ENCODE measurements at regions not wholly inside any gene's neighbourhood (a gene's known extent, or its start where the extent isn't known, plus 50 kb on each side); places are given as distances from the start of the nearest gene placed in this dataset.
"Not testable (repeated sequence)": the region's sequence is repeated elsewhere in the genome, so short reads cannot be mapped to it uniquely, and the experiment has no call there.

DNA sequence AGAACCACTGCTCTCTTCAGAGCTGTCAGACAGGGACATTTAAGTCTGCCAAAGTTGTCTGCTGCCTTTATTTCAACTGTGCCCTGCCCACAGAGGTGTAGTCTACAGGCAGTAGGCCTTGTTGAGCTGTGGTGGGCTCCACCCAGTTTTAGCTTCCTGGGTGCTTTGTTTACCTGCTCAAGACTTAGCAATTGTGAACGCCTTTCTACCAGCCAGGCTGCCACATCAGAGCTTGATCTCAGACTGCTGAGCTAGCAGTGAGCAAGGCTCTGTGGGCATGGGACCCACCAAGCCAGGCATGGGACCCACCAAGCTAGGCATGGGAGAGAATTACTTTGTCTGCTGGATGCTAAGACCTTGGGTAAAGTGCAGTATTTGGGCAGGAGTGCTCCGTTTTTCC, 351.8 kb downstream of the CDY1 start:
- not testable (repeated sequence) for H3K9me3 Mint-ChIP-seq; H3K4me1 Mint-ChIP-seq (ENCODE audit: low read depth in 2 of 2); H3K27ac Mint-ChIP-seq; DNase-seq; H3K4me3 Mint-ChIP-seq; H3K27me3 Mint-ChIP-seq; H3K36me3 Mint-ChIP-seq (ENCODE audit: insufficient read depth)
- peak; percentile 43 for ATAC-seq (replicated peaks)

DNA sequence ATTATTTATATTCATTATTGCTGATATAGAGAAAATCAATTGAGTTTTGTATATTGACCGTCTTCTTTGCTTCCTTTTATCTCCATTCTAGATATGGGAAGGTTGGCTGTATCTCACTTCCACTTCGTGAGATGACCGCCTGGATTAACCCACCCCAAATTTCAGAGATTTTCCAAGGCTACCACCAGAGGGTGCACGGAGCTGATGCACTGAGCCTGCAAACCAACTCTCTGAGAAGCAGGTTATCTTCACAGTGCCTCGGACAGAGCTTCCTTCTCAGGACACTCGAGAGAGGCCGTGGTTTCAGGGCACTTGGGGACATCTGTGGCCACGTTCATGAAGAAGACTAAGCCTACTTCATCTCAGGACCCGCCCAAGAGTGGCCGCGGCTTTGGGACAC, 365.8 kb downstream of the CDY1 start:
- not testable (repeated sequence) for H3K36me3 Mint-ChIP-seq (ENCODE audit: insufficient read depth); H3K27me3 Mint-ChIP-seq; DNase-seq; ATAC-seq (replicated peaks); H3K27ac Mint-ChIP-seq; H3K4me3 Mint-ChIP-seq; H3K9me3 Mint-ChIP-seq; H3K4me1 Mint-ChIP-seq (ENCODE audit: low read depth in 2 of 2)

DNA sequence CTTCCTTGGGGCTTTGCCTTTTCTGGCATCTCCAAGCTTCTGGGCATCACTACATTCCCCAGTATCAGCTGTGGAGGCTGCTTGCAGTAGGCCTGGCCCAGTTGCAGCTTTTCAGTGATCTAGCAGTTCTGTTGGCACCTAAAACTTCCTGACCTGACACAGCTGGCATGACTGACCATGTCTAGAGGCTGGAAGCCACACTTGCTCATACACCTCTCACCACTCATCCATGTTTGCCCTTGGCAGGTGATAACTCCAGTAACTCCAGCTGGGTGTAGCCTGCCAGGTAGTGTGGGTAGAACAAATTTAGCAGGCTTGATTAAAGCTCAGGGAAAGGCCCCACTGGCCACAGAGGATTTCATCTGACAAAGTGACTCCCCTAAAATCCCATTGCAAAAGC, 377.9 kb downstream of the CDY1 start:
- ATAC-seq (replicated peaks); H3K27me3 Mint-ChIP-seq; H3K4me3 Mint-ChIP-seq; H3K36me3 Mint-ChIP-seq (ENCODE audit: insufficient read depth); H3K4me1 Mint-ChIP-seq (ENCODE audit: low read depth in 2 of 2); H3K9me3 Mint-ChIP-seq; DNase-seq; H3K27ac Mint-ChIP-seq: not testable (repeated sequence)

DNA sequence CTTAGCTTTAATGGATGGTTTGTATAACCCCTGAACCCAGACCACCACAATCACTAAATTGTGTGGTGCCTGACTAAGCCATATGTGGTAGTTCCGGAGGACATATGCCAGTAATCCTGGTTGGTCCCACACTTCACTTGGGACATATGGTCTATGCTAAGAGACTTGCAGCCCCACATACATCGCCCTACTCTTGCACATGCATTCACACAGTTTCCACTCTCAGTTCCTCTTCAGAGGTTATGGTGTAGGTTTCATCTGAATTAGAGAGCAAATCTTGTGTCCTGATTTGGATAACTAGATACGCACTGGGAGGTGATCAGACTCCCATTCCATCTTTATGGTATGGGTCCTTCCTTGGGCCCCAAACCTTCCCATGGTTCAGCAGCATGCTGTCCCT, 425.4 kb downstream of the CDY1 start:
- not testable (repeated sequence) for ATAC-seq (replicated peaks); H3K36me3 Mint-ChIP-seq (ENCODE audit: insufficient read depth); H3K27me3 Mint-ChIP-seq; H3K27ac Mint-ChIP-seq; H3K4me1 Mint-ChIP-seq (ENCODE audit: low read depth in 2 of 2); DNase-seq; H3K4me3 Mint-ChIP-seq; H3K9me3 Mint-ChIP-seq

DNA sequence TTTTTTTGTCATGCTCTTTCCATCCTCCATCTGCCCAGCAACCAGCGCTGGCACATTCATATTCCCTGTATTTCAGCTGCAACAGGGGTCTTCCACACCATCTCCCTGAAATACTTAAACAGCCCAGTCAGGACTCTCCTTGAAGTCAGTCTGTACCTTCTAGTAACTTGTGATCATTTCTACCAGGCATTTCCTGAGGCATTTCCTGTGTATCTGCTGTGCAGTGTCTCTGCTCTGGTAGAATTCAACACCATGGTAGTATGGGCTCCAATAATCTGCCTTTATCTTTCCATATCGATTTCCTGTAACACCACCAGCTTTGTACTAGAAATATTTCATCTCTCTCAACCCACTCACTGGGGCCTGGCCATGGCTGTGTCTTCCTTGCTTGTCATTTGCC, 436.0 kb downstream of the CDY1 start:
- H3K4me3 Mint-ChIP-seq; DNase-seq; H3K9me3 Mint-ChIP-seq; ATAC-seq (replicated peaks); H3K4me1 Mint-ChIP-seq (ENCODE audit: low read depth in 2 of 2); H3K27me3 Mint-ChIP-seq; H3K27ac Mint-ChIP-seq; H3K36me3 Mint-ChIP-seq (ENCODE audit: insufficient read depth): not testable (repeated sequence)

DNA sequence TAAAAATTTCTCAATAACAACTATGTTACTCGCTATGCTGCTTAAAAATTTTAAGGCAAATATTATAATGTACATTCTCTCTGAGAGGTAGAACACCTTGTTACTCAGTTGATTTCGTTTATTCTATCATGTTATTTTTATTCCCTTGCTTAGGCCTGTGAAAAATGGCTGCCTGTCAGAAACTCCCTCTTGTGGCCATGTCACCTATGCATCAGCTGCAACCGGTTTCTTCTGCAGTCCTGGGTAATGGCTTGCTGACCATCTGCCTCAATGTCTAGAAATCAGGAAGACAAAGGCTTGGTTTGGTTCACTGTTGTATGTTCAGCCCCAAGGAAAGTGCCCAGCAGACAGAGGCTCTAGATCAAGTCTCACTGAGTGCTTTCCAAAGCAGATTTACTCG, 437.3 kb downstream of the CDY1 start:
- H3K27ac Mint-ChIP-seq; DNase-seq; H3K27me3 Mint-ChIP-seq; ATAC-seq (replicated peaks); H3K4me3 Mint-ChIP-seq; H3K36me3 Mint-ChIP-seq (ENCODE audit: insufficient read depth); H3K9me3 Mint-ChIP-seq; H3K4me1 Mint-ChIP-seq (ENCODE audit: low read depth in 2 of 2): not testable (repeated sequence)

DNA sequence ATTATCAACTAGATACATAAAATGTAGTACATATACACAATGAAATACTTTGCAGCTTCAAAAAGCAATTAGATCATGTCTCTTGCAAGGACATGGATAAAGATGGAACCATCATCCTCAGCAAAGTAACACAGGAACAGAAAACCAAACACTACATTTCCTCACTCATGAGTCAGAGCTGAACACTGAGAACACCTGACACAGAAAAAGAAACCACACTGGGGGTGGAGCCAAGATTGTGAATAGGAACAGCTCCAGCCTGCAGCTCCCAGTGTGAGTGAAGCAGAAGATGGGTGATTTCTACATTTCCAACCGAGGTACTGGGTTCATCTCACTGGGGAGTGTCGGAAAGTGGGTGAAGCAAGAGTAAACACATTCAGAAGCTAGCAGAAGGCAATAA, 451.2 kb downstream of the CDY1 start:
- not testable (repeated sequence) for H3K4me1 Mint-ChIP-seq (ENCODE audit: low read depth in 2 of 2); H3K4me3 Mint-ChIP-seq; H3K27ac Mint-ChIP-seq; H3K36me3 Mint-ChIP-seq (ENCODE audit: insufficient read depth); H3K27me3 Mint-ChIP-seq; DNase-seq; H3K9me3 Mint-ChIP-seq
- peak; percentile 64 for ATAC-seq (replicated peaks)

DNA sequence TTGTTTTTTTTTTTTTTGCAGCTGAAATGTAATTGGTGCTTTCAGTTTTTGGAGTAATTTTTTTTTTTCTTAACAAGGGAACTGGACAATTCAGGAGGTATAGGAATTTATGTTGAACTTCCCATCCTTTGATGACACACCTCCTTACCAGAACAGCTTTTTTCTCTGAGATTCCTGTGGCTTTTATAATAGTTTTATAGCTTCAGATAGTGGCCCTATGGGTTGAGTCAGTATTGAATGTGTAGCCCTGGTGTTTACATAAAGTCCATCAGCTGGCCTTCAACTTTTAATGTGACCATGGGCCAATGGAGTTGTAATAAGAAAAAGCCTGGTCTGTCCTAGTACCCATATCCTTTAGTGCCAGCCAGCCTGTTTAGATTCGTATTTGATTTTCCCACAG, 457.5 kb downstream of the CDY1 start:
- H3K4me3 Mint-ChIP-seq; ATAC-seq (replicated peaks); DNase-seq; H3K9me3 Mint-ChIP-seq; H3K27ac Mint-ChIP-seq; H3K4me1 Mint-ChIP-seq (ENCODE audit: low read depth in 2 of 2); H3K36me3 Mint-ChIP-seq (ENCODE audit: insufficient read depth); H3K27me3 Mint-ChIP-seq: not testable (repeated sequence)

DNA sequence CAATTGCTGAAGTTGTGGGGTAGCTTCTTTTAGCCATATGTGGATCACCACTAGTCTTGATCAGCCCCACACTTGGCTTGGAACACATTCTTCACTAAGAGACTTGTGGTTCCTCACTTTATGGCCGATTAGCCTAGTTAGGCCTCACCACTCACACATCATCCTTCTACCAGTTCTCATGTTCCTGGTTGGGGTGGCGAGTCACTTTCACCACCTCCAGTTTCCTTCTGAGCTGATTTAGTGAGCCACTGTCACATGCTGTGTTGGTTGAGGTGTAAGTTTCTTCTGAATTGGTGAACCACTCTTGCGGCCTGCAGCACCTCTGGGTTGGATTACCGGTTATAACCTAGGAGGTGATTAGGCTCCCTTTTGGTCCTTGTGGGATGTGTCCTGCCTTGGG, 459.3 kb downstream of the CDY1 start:
- H3K9me3 Mint-ChIP-seq; H3K27me3 Mint-ChIP-seq; H3K36me3 Mint-ChIP-seq (ENCODE audit: insufficient read depth); H3K4me3 Mint-ChIP-seq; DNase-seq; H3K27ac Mint-ChIP-seq; H3K4me1 Mint-ChIP-seq (ENCODE audit: low read depth in 2 of 2): not testable (repeated sequence)
- peak; percentile 47 for ATAC-seq (replicated peaks)

DNA sequence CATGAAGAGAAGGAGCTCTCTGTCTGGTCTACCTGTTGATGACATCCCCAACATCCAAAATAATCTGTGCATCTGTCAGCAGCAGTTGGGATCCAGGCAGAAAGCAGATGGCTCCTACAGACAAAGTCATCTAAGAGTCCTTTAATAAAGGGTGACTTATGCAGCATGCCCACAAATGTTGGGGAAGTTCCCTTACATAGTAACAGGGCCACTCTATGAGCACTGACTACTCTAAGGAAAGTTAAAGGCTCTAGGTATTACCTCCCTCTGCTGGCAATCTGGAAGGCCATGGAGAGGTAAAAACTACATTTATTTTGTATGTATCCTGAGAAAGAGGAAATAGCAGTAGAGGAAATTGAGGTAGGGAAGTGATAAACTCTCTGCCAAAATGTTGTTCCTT, 465.2 kb downstream of the CDY1 start:
- not testable (repeated sequence) for H3K27ac Mint-ChIP-seq; DNase-seq; H3K27me3 Mint-ChIP-seq; H3K4me3 Mint-ChIP-seq; ATAC-seq (replicated peaks); H3K9me3 Mint-ChIP-seq; H3K4me1 Mint-ChIP-seq (ENCODE audit: low read depth in 2 of 2); H3K36me3 Mint-ChIP-seq (ENCODE audit: insufficient read depth)
